Activated CD8-positive, alpha-beta memory T cell treated with anti-CD3 and anti-CD28 coated beads for 24 hours (primary cell): ENCODE measurements at regions not wholly inside any gene's neighbourhood (a gene's known extent, or its start where the extent isn't known, plus 50 kb on each side); places are given as distances from the start of the nearest gene placed in this dataset.
"Not testable (repeated sequence)": the region's sequence is repeated elsewhere in the genome, so short reads cannot be mapped to it uniquely, and the experiment has no call there.

Experiments
- DNase-seq: peaks from one replicate; pipeline ENCODE4 v3.0.0-alpha.2; 2020

- no peak for DNase-seq
Measured at GRCh38 chr1:112818990-112819689, 104.0 kb upstream of the PPM1J start.

GRCh38 chr1:112817555-112818373 is 102.6 kb upstream of the PPM1J start:
- DNase-seq, result no peak

GRCh38 chr1:112815376-112815775 is 100.2 kb upstream of the PPM1J start:
- DNase-seq, result no peak

- DNase-seq, result not testable (repeated sequence)
Measured at GRCh38 chr1:112814645-112815044, 99.5 kb upstream of the PPM1J start.

- DNase-seq, result peak; percentile 83
Measured at GRCh38 chr1:112808861-112809684, 93.9 kb upstream of the PPM1J start.

GRCh38 chr1:112807999-112808398 is 92.9 kb upstream of the PPM1J start:
- no peak for DNase-seq

- DNase-seq, result no peak
Measured at GRCh38 chr1:112807117-112807516, 92.0 kb upstream of the PPM1J start.

- DNase-seq, result no peak
Measured at GRCh38 chr1:112806090-112806642, 91.0 kb upstream of the PPM1J start.

- DNase-seq, result no peak
Measured at GRCh38 chr1:112805155-112805853, 90.2 kb upstream of the PPM1J start.

- DNase-seq, result peak; percentile 72
Measured at GRCh38 chr1:112803906-112804762, 89.0 kb upstream of the PPM1J start.

- no peak for DNase-seq
Measured at GRCh38 chr1:112800289-112800688, 85.2 kb upstream of the PPM1J start.

GRCh38 chr1:112798292-112798691 is 83.2 kb upstream of the PPM1J start:
- no peak for DNase-seq

GRCh38 chr1:112797224-112797623 is 82.1 kb upstream of the PPM1J start:
- DNase-seq, result no peak

- DNase-seq, result no peak
Measured at GRCh38 chr1:112794654-112795239, 79.6 kb upstream of the PPM1J start.

- no peak for DNase-seq
Measured at GRCh38 chr1:112793631-112794565, 78.8 kb upstream of the PPM1J start.

- DNase-seq, result no peak
Measured at GRCh38 chr1:112791723-112792104, 76.6 kb upstream of the PPM1J start.

GRCh38 chr1:112790920-112791722 is 76.0 kb upstream of the PPM1J start:
- no peak for DNase-seq

GRCh38 chr1:112788561-112788960 is 73.4 kb upstream of the PPM1J start:
- no peak for DNase-seq

- no peak for DNase-seq
Measured at GRCh38 chr1:112788054-112788453, 72.9 kb upstream of the PPM1J start.
